ENCODE measurements at regions not wholly inside any gene's neighbourhood (a gene's known extent, or its start where the extent isn't known, plus 50 kb on each side); places are given as distances from the start of the nearest gene placed in this dataset.

DNA sequence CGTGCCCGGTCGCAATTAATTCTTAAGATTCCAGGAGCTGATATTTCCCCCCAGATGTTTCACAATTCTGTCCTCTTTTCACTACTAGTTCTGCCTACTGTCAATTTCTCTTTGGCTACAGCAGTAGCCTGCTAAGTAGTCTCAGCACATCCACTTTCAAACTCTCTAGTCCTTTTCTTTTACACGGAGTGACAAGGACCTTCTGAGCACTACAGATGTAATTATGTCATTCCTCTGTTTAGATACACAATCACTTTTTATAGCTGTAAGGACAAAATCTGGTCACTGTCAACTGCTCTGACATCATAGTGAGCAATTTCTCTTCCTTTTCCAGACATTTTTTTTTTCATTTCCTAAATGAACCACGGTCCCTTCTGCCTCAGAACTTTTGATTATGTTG lies 421.7 kb upstream of the CHRM3 start:
- TF ChIP-seq POLR2A (IDR thresholded peaks at IDR 0.05; ENCODE audit: low read depth, low read length) (no peak), TAF1 (IDR thresholded peaks at IDR 0.05; ENCODE audit: low read depth, low read length) (no peak), POLR2AphosphoS5 (IDR thresholded peaks at IDR 0.05; ENCODE audit: low read depth, low read length) (no peak), POU2F2 (IDR thresholded peaks at IDR 0.05; ENCODE audit: low read depth, low read length) (no peak), SPI1 (IDR thresholded peaks at IDR 0.05; ENCODE audit: low read depth, low read length) (no peak)

All from GM12891 (cell line).